ENCODE measurements at regions not wholly inside any gene's neighbourhood (a gene's known extent, or its start where the extent isn't known, plus 50 kb on each side); places are given as distances from the start of the nearest gene placed in this dataset.

DNA sequence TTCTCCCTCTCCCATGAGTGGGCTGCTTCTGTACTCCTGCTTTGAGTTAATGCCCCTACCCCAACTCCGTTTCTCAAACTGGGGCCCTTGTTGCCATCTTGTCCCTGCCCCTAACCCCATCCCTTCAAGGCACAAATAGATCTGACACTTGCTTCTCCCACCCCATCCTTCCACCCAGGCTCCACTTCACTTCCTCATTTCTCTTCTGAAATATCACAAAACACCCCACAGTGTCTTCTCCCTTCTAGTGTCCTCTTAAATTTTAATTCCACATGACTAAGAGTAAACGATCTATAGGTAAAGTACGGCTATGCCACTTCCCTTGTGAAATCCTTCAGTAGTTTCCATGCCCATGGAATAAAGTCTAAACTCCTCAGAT lies 571.6 kb upstream of the NOX3 start:
- DNase-seq: no peak

DNA sequence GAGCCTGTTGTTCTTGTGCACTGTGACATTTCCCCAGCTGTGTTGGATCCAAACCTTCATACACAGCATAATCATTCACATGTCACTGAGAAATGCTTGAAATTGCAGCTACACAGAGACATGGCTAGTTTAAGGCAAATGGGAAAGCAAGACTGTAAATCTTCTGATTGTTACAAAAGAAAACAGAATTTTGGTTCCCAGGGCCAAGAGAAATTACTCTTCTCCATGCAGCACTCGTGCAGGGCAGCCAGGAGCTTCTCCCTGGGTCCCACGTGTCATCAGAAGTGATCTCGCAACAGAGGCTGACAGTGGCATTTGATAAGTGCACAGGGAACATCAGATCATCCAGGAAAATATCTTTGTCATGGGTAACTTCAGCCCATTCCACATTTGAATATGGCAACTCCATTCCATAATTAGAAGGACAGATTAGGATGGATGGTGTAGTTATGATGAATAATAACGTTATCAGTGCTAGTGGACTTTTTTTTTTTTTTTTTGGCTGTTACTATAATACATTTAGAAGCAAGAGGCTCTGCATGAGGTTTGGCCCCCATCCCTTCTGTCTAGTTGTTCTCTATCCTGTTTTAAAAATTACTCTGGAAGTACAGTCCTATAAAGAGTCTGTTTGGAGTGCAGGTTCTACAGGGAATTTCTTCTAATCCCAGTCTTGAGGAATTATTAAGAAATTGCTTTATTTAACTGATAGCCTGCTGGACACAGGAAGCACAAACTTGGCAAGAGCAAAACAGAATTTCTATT lies 571.0 kb upstream of the NOX3 start:
- DNase-seq: no peak

DNA sequence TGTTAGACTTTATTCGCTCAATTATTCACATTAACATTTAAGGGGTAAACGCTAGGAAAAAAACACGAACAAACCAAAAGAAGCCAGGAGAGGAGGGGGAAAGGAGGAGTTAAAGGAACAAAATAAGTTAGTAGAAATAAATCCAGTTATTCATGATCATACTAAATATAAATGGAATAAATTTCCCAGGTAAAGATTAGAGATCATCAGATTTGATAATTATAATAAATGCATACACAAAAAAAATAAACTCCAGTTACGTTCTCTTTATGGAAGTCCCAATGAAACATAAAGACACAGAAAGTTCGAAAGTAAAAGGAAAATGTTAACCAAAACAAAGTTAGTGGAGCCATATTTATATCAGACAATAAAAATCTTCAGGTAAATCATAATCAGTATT lies 568.7 kb upstream of the NOX3 start:
- DNase-seq: no peak

DNA sequence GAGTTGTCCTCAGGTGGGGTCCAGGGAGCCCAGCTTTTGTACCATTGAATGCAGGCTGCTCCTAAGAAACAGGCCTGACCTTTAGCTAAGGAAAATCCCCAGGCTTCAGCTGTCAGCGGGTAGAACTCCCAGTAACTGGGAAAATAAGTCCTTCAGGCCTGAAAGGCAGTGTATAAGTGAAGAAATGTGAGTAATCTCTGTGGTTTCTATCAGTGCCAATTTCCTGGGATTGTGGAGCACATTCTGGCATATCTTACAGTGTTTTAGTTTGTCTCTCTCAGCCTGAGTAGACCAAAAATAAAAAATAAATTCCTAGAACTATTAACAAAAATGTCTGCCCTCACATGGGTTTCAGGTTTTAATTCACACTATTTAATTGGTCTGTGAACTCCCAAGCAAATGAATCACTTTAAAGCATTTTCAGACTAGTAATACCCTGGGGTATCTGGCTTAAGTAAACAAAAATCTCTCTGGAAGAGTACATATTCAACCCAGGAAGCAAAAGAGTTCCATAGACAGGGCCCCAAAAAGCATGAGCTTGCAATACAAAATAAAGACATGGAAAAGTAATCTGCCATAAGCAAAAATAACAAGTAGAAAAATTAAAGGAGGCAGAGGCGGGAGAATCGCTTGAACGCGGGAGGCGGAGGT lies 566.2 kb upstream of the NOX3 start:
- no peak for DNase-seq

DNA sequence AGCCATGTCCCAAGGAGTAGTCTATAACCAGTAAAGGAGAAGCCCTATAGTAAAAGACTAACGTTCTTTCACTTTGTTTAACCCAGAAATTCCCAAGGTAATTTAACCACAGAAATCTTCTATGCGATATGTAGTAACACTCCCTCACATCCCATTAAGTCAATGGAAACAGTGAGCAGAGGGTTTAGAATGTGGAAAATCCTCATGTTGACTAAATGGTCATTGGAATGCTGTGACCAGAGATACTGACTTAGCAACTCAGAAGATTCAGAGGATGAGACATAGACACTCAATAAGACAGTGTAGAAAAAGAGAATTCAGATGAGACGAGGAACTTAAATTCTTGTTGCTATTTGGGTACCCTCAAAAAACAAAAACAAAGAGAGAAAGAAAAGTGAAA lies 562.2 kb upstream of the NOX3 start:
- no peak for DNase-seq

DNA sequence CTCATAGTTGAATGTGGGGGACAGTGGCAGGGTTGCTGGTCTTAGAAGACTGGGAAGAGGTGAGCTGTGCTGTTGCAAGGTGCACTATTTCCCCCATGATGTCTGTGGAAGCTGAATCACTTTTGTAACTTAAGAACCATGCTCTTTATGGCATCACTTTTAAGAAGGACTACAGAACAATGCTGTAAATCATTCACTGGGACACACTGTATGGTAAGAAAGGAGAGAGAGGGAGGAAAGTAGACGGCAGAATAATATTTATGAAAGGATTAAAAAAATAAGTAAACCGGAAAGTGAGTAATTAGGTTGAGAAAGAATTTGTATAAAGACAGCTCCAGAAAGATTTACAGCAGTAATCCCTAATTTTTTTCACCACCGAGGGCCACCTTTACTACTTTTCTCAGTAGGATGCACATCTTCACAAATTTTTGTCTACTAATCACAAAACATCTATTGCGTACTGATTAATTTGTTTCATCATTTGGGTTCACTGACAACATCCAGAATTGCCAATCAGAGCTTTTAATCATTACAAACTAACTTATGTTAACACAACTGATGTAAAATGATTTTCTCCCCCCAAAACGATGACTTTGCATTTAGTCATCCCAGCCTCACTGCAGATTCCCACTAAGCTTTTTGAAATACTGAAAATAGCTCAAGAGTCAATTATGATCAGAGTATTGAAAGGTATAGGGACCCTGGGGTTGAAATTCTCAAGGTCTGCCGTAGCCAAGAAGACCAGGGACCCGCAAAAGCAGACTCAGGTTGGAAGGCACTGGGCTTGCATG lies 560.7 kb upstream of the NOX3 start:
- DNase-seq: no peak

DNA sequence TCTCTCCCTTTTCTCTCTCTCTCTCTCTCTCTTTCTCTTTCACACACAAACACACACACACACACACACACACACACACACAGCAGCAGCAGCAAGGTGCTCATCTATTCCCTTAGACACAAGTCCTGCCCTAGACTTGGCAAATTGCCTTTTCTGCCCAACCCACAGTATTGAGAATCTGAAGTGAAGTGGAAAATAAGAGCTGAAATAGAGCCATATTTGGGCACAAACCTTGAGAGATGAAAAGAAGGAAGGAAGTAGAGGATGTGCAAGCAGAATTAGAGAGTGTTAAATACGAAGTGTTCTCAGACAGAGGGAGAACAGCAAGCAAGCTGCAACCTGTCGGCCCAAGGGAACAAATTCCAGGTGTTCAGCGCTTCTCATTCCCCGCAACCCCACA lies 557.5 kb upstream of the NOX3 start:
- DNase-seq: peak; percentile 29 to 46

DNA sequence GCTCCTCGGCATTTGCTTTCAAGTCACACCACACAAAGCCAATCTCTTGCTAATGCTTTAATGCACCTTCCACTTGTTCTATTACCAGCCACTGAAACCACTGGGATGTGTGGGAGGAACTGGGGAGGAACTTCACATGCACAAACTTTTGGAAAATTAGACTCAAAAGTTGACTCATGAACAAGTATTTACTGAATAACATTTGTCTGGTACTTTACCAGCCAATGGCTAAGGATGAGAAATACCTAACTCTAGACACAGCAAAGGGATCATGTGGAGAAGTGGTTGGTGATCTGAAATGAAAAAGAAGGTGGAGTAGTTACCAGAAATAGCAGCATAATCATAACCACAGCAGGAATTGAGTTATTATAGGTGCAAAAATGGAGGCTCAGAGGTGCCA lies 554.0 kb upstream of the NOX3 start:
- no peak for DNase-seq

DNA sequence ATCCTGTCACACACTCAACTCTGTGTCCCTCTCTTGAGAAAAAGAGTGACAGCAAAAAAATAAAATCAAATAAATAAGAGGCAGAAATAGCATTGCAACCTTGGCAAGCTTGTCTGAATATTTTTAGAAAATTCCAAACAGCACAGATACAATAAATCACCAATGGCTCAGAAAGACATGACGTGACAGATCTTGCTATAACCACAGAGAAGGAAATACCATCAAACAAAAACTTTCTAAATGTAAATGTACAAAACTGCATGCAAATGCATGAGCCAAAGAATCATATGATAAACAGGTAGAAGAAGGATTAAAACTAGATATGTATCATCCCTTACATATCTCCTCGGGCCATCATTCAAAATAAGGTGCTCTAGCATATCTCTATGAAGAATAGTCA lies 549.2 kb upstream of the NOX3 start:
- DNase-seq: no peak

DNA sequence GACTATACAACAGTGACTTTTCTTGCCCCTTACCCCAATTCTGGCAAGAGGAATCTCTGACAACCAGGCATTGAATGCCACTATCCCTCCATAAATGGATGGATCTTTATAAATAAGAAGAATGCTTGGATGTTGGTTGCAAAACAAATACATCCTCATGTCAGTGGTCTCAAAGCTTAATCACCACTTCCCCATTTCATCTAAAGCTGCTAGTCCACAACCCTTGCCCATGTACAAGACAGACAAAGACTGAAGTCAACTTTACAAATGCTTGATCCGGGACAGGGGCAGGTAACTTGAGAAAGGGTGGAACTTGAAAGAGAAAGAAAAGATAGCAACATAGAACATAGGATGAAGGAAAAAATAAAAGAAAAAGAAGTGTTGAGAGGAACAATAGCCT lies 540.5 kb upstream of the NOX3 start:
- no peak for DNase-seq

DNA sequence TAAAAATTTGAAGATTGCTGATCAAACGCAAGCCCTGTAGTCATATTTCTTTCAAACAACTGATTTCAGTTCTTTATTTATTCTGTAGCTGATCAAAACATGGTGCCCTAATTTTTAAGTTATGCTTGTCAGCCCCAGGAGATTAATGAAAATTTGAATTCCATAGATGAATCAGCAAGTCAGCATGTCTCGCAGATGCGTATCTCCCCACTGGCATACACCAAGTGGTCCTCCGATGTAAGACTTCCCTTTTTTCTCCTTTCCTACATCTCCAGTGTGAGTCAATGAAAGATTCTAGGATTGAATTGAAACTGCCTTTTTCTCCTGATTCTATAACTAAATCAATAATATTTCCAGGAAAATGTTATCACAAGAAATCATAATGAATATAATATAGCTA lies 539.6 kb upstream of the NOX3 start:
- DNase-seq: no peak

DNA sequence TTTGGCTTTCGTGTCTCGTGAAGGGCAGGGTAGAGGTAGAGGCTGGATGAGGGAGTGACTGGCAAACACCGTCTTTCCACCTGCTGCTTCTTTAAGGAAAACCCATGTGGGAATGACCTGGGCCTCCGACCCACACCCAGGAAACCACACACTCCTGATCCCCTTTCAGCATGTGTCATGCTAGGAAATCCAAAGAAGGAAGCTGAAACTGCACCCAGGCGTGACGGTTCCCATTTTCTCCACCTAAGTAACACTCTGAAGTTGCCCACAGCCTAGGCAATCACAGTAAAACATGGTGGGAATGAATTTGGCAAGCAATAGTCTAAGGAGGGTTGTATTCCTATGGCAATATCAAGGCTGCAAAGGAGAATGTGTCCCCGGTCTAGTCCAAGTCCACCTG lies 538.4 kb upstream of the NOX3 start:
- peak in 1 of 2 experiments; percentile 19 for DNase-seq

DNA sequence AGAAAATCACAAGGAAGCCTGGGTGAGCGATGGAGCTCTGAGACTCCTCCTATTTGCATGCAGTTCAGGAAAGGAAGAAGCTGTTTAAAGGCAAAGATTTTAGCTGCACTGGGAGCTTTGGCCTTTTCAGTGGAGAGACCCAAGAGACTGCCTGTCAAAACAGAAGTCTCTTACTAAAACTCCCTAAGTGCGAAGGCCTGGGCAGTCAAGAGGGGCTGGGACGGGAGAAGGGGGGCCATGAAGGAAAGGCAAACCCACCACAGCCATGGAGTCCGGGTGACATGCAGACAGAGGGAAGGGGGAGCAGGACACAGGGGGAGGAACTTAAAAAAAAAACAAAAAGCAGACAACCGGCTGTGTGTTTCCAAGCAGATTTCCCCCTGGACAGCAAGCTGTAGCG lies 537.6 kb upstream of the NOX3 start:
- no peak for DNase-seq

DNA sequence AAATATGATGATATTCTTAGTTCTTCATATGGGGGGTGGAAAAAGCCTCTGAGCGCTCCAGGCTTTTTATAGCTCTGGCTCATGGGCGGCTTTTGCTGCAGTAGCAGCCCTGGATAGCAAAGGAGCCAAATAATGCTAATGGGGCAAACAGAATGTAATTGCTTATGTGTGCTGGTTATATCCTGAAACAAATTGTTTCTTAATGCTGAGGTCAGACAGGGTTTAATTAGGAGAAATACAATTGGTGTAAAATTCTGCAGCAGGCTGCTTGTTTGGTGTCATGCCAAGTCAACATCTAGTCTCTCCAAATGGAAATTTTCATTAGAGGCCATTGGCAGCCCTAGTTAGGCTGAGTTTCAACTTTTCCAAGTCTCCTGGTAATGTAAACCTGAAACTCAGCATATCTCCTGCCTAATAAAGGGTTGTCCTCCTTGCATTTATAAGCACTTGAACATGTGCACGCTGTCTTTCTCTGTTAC lies 530.1 kb upstream of the NOX3 start:
- DNase-seq: no peak

DNA sequence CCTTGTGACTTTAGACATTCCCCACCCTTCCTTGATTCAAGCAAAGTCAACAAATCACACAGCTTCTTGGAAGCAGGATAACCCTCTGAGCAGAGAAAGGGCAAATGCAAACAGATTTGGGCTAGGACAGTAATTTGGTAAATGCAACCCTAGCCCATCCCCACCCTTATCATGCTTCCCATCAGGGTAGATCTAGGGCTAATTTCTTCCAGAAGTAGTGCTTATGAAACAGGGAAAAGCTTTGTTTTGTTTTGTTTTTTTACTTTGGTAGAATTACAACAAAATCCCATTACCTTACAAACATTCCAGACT lies 525.1 kb upstream of the NOX3 start:
- DNase-seq: no peak

DNA sequence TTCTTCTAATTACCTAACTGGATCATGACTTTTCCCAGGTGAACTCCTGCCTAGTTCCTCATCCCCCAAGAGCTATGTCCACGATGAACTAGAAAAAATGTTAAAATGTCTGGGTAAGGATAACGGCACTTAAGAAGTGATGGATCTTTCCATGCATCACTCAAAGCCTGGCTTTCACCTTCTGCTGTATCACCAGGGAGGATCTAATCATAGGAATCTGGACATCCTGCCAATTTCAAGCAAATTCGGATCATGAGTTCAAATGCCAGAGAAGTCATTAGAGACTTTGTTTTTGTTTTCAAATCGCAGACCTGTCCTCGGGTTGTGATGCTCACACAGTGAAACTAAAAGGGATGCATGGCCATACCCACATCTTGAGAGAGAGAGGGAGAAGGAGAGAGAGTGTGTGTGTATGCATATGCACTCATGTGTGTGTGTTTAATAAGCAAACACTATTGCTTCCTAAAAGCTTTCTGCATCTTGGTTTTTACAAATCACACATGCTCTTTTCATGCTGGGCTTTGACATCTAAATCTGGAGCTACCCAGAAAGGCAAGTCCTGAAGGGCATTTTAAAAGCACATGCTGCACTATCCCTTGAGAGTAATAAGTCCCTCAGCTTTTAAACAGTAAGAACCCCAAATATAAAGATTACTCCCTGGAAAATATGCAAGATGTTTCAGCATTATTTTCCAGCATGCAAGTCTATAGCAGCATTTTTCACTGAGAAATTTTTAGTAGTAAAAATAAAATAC lies 524.6 kb upstream of the NOX3 start:
- DNase-seq: no peak

DNA sequence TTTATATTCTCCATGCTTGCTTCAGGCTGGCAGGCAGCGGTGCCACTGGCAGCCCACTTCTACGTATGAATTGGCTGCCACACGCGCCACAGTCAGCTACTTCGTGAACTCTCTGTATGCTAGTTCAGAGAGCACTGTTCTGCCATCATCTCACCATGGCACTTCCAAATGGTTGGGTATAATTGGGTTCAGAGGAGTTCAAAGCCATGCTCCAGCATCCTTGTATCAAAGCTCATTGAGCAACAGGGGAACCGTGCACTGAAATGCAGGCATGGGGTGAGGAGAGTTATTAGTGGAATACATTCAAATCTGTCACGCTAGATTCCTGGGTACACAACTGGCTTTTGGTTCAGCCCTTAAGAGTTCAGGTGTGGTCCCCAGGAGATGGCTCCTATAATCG lies 519.9 kb upstream of the NOX3 start:
- DNase-seq: no peak

DNA sequence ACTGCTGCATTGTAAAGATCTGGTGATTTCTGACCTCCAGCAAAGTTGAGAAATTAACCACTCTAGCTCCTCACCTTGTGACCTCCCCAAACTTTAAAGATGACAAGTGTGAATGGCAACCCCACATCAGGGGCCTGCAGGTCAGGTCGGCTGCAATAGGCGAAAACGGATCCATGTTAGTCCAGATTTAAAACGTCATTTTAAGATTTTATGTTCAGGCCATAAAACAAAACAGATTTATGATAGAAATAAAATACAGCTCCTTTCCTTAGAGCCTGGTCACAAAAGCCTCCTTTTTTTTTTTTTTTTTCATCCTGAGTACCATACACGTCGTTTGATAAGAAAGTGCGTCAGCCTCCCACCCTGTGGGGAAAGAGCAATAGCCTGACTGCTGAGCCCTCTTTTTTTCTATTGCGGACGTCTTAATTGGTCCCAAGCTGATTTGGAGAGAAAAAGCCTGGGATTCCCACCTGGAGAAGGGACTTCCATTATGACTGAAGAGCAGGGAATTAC lies 519.2 kb upstream of the NOX3 start:
- DNase-seq: no peak

DNA sequence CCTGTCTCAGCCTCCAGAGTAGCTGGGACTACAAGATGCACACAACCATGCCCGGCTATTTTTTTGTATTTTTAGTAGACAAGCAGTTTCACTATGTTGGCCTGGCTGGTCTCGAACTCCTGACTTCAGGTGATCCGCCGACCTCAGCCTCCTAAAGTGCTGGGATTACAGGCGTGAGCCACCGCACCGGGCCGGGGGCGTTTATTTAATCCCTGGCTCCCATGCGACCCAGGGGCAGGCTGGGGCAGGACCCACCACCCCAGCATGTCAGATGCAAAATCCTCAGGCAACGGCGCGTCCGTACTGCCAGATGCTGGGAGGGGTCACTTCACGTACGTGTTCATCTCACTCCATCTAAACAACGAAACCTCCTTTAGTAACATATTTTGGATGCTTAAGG lies 518.7 kb upstream of the NOX3 start:
- DNase-seq: no peak

DNA sequence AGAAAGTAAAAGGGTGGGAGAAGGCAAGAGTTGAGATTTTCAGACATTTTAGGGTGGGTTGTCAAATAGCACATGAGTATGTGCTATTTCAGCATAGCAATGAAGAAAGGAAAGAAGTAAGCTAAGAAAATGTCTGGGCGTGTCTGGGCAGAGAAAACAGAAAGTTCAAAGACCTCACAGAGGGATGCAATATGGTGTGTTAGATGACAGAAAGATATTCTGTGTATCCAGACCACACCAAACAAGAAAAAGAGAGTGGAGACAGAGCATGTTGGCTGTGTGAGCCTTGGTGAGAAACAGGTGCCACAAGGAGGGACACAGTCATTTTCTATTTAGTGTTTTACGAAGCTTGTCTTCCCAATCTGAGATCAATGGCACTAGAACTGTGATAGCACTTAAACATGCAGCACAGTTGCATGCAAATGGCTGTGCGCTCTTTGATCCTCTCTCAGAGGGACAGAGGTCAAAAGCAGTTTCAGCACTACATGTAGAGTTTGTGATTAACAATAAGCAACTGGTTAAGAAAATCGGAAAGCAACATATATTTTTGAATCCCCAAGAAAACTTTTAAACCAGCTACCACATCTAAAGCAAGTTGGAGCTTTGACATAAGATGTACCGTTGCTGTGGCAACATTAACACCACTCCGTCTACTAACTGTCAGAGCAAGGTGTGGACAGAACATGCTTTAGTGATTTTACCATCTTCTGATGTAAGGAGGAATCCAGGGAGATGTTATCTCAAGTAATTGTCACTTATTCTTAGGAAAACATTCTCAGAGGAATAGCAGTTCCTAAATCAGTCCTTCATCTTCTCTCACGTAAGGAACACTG lies 515.5 kb upstream of the NOX3 start:
- no peak for DNase-seq

DNA sequence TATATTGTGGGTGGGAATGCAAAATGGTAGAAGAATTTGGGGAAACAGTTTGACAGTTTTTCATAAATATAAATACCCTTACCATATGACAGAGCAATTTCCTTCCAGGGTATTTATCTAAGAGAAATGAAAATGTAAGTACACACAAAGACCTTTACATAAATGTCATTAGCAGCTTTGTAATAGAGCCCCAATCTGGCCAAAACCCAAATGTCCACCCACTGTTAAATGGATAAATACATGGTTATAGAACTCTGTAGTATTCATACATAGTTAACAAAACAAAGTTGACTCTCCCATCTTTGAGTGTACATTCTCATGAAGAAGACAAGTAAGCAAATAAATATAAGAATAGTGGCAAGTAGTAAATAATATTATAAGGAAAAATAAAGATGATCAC lies 514.8 kb upstream of the NOX3 start:
- no peak for DNase-seq

DNA sequence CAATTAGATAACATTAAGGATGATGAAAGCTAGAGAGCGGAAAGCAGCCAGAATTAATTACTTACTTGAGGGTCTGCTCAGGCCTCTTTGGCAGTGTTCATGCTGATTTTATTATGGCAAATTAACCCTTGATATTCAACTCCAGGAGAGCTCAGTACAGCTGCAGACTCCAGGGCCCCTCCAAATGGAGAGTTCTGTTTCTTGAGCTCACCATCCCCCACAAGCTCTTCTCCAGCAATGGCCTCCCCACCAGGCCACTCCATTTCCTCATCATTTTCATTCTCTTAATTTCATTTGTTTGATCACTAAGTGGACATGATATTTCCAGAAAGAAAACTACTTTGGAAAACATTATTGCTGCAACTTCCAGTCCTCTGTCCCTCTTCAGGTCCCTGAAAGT lies 513.3 kb upstream of the NOX3 start:
- no peak for DNase-seq

All from NCI-H187 (cell line).